HG02938 (cell line): ENCODE measurements at regions not wholly inside any gene's neighbourhood (a gene's known extent, or its start where the extent isn't known, plus 50 kb on each side); places are given as distances from the start of the nearest gene placed in this dataset.

Experiments used
- ATAC-seq: cut with Tn5 transposase; IDR thresholded peaks from one replicate; pipeline ENCODE4 v1.9.1; 2021; ENCODE audit warnings: mild to moderate bottlenecking, moderate library complexity; ENCODE audit not compliant: unreplicated experiment

- no peak for ATAC-seq
Measured at GRCh38 chr19:28402701-28403290, 810.2 kb downstream of the UQCRFS1 start.

- no peak for ATAC-seq
Measured at GRCh38 chr19:28401739-28402424, 811.1 kb downstream of the UQCRFS1 start.

- ATAC-seq: no peak
Measured at GRCh38 chr19:28400953-28401671, 811.8 kb downstream of the UQCRFS1 start.

GRCh38 chr19:28399187-28399586 lies 813.8 kb downstream of the UQCRFS1 start:
- ATAC-seq: no peak

- no peak for ATAC-seq
Measured at GRCh38 chr19:28397800-28398199, 815.2 kb downstream of the UQCRFS1 start.

- no peak for ATAC-seq
Measured at GRCh38 chr19:28397306-28397705, 815.6 kb downstream of the UQCRFS1 start.

GRCh38 chr19:28396287-28396831 lies 816.6 kb downstream of the UQCRFS1 start:
- ATAC-seq: no peak

- no peak for ATAC-seq
Measured at GRCh38 chr19:28394725-28395124, 818.2 kb downstream of the UQCRFS1 start.

GRCh38 chr19:28393574-28394336 lies 819.2 kb downstream of the UQCRFS1 start:
- no peak for ATAC-seq

- no peak for ATAC-seq
Measured at GRCh38 chr19:28388988-28389387, 824.0 kb downstream of the UQCRFS1 start.

- ATAC-seq: no peak
Measured at GRCh38 chr19:28387507-28387906, 825.4 kb downstream of the UQCRFS1 start.

- ATAC-seq: no peak
Measured at GRCh38 chr19:28386470-28386869, 826.5 kb downstream of the UQCRFS1 start.

GRCh38 chr19:28386066-28386465 lies 826.9 kb downstream of the UQCRFS1 start:
- ATAC-seq: no peak

- ATAC-seq: no peak
Measured at GRCh38 chr19:28377077-28377476, 835.9 kb downstream of the UQCRFS1 start.

GRCh38 chr19:28374971-28375370 lies 838.0 kb downstream of the UQCRFS1 start:
- no peak for ATAC-seq

GRCh38 chr19:28372576-28373247 lies 840.2 kb downstream of the UQCRFS1 start:
- ATAC-seq: no peak

- ATAC-seq: no peak
Measured at GRCh38 chr19:28367146-28367545, 845.8 kb downstream of the UQCRFS1 start.

- ATAC-seq: no peak
Measured at GRCh38 chr19:28363254-28363653, 849.7 kb downstream of the UQCRFS1 start.

GRCh38 chr19:28359431-28360414 lies 853.2 kb downstream of the UQCRFS1 start:
- ATAC-seq: no peak
